Activated naive CD4-positive, alpha-beta T cell treated with anti-CD3 and anti-CD28 coated beads, Interleukin-2, amount 50 U/mL, for 72 hours (primary cell): ENCODE measurements at regions not wholly inside any gene's neighbourhood (a gene's known extent, or its start where the extent isn't known, plus 50 kb on each side); places are given as distances from the start of the nearest gene placed in this dataset.
A peak's percentile ranks its signal among the peaks of the same experiment; 100 is the strongest.
"Not testable (repeated sequence)": the region's sequence is repeated elsewhere in the genome, so short reads cannot be mapped to it uniquely, and the experiment has no call there.

Experiments used
- ATAC-seq, 2 donors: fragments of 150-1000 bp; cut with Tn5 transposase; 2 replicates each; pipeline ENCODE4 v1.10.0; 2021; ENCODE audit warnings: mild to moderate bottlenecking in 2 of 2, moderate library complexity in 2 of 2
- DNase-seq, 2 donors: peaks; one replicate each; pipeline ENCODE4 v3.0.0; 2021 to 2022; ENCODE audit warnings: low spot score in 2 of 2
- H3K27ac Mint-ChIP-seq, 2 donors: one replicate each; pipeline ENCODE4 v1.8.0; 2022; ENCODE audit warnings: mild to moderate bottlenecking in 2 of 2, mixed read lengths in 2 of 2
- H3K36me3 Mint-ChIP-seq, 2 donors: one replicate each; pipeline ENCODE4 v1.8.0; 2022; ENCODE audit warnings: mixed read lengths in 2 of 2
- H3K9me3 Mint-ChIP-seq, 2 donors: one replicate each; pipeline ENCODE4 v1.8.0; 2022; ENCODE audit warnings: mixed read lengths in 2 of 2

GRCh38 chr1:273772-274171, 177.7 kb downstream of the OR4F29 start:
- not testable (repeated sequence) for H3K36me3 Mint-ChIP-seq, DNase-seq, H3K9me3 Mint-ChIP-seq, ATAC-seq, H3K27ac Mint-ChIP-seq

- not testable (repeated sequence) for ATAC-seq, H3K27ac Mint-ChIP-seq, H3K36me3 Mint-ChIP-seq, H3K9me3 Mint-ChIP-seq
- DNase-seq, result peak; percentile 67 to 78
Observed at GRCh38 chr1:267815-268214, 183.7 kb downstream of the OR4F29 start.
